Fibroblast of lung (primary cell): ENCODE measurements at regions not wholly inside any gene's neighbourhood (a gene's known extent, or its start where the extent isn't known, plus 50 kb on each side); places are given as distances from the start of the nearest gene placed in this dataset.
A peak's percentile ranks its signal among the peaks of the same experiment; 100 is the strongest.

Source experiments
- DNase-seq, 2 donors: peaks; one replicate each; pipeline versions ENCODE4 v3.0.0 to v3.0.0-alpha.2; 2010; ENCODE audit warnings: low read depth in 2 of 2
- H2AFZ ChIP-seq: 2 replicates; pipeline ENCODE4 v1.5.1; 2012; ENCODE audit warnings: low read length, control low read depth, inconsistent platforms
- H3K27ac ChIP-seq: 2 replicates; pipeline ENCODE4 v1.5.1; 2011; ENCODE audit warnings: low read length, control low read depth; ENCODE audit not compliant: insufficient read depth
- H3K27me3 ChIP-seq: 2 replicates; pipeline ENCODE4 v1.5.1; 2011; ENCODE audit warnings: mild to moderate bottlenecking, low read length; ENCODE audit not compliant: control insufficient read depth, insufficient read depth
- H3K36me3 ChIP-seq: 2 replicates; pipeline ENCODE4 v1.5.1; 2011; ENCODE audit warnings: low read length; ENCODE audit not compliant: control insufficient read depth, insufficient read depth
- H3K4me1 ChIP-seq: 2 replicates; pipeline ENCODE4 v1.5.1; 2011; ENCODE audit warnings: low read length; ENCODE audit not compliant: control insufficient read depth, insufficient read depth; ENCODE audit errors: extremely low read depth
- H3K4me2 ChIP-seq: 2 replicates; pipeline ENCODE4 v1.5.1; 2011; ENCODE audit warnings: low read length, control low read depth; ENCODE audit not compliant: insufficient read depth; ENCODE audit errors: extremely low read depth
- H3K4me3 ChIP-seq, 4 experiments: fragments of 200-600 bp in 1 of 4; sonication (generic) in 1 of 4; replicated peaks in 1 of 4; 2 replicates each; pipeline ENCODE4 v1.5.1; 2011 to 2016; ENCODE audit warnings: low read length in 4 of 4, low read depth in 3 of 4, mild to moderate bottlenecking in 3 of 4, control low read depth in 2 of 4, inconsistent platforms in 1 of 4, mixed read lengths in 1 of 4; ENCODE audit not compliant: insufficient read depth in 1 of 4; ENCODE audit errors: control extremely low read depth in 1 of 4
- H3K79me2 ChIP-seq: 2 replicates; pipeline ENCODE4 v1.5.1; 2012; ENCODE audit warnings: mild to moderate bottlenecking, low read length, inconsistent platforms; ENCODE audit not compliant: control insufficient read depth, insufficient read depth
- H3K9ac ChIP-seq: 2 replicates; pipeline ENCODE4 v1.5.1; 2011; ENCODE audit warnings: mild to moderate bottlenecking, low read length, control low read depth; ENCODE audit not compliant: insufficient read depth
- H3K9me3 ChIP-seq: 2 replicates; pipeline ENCODE4 v1.5.1; 2012; ENCODE audit warnings: low read depth, low read length; ENCODE audit not compliant: control insufficient read depth, insufficient read depth
- H4K20me1 ChIP-seq: 2 replicates; pipeline ENCODE4 v1.5.1; 2011; ENCODE audit warnings: low read length; ENCODE audit not compliant: control insufficient read depth, insufficient read depth; ENCODE audit errors: extremely low read depth
- EZH2 ChIP-seq: IDR thresholded peaks from 2 replicates; pipeline ENCODE4 v1.5.1; 2012; ENCODE audit warnings: low read length, control low read depth, mild to moderate bottlenecking; ENCODE audit errors: missing control alignments
- TF ChIP-seq, protein P1 (sequence below), 2 donors: IDR thresholded peaks in 1 of 2; conservative IDR thresholded peaks in 1 of 2; 1 replicate in 1 of 2; 2 replicates in 1 of 2; pipeline ENCODE4 v1.5.1; 2011 to 2012; ENCODE audit warnings: low read length in 2 of 2, control low read depth in 1 of 2, inconsistent platforms in 1 of 2, low read depth in 1 of 2, mild to moderate bottlenecking in 1 of 2

DNA sequence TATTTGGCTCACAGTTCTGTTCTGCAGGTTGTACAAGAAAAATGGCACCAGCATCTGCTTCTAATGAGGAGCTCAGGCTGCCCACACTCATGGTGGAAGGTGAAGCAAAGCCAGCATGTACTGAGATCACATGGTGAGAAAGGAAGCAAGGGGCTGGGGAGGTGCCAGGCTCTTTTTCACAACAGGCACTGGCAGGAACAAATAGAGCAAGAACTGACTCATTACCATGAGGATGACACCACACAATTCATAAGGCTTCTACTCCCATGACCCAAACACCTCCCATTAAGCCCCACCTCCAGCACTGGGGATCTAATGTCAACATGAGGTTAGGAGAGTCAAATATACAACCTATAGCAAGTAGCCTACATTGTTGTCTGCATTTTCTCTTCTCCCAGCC lies 522.6 kb downstream of the RFC3 start:
- Histone ChIP-seq H3K4me3 (no peak overlapping the region), H2AFZ (no peak overlapping the region), H3K9ac (no peak overlapping the region), H3K79me2 (no peaks in the 10 kb centered on the region), H3K36me3 (no peaks in the 10 kb centered on the region), H3K4me1 (no peaks in the 10 kb centered on the region), H3K4me2 (no peak overlapping the region), H4K20me1 (no peaks in the 10 kb centered on the region), H3K27me3 (no peaks in the 10 kb centered on the region), H3K27ac (no peak overlapping the region), H3K9me3 (no peaks in the 10 kb centered on the region)
- TF ChIP-seq, protein P1, sequence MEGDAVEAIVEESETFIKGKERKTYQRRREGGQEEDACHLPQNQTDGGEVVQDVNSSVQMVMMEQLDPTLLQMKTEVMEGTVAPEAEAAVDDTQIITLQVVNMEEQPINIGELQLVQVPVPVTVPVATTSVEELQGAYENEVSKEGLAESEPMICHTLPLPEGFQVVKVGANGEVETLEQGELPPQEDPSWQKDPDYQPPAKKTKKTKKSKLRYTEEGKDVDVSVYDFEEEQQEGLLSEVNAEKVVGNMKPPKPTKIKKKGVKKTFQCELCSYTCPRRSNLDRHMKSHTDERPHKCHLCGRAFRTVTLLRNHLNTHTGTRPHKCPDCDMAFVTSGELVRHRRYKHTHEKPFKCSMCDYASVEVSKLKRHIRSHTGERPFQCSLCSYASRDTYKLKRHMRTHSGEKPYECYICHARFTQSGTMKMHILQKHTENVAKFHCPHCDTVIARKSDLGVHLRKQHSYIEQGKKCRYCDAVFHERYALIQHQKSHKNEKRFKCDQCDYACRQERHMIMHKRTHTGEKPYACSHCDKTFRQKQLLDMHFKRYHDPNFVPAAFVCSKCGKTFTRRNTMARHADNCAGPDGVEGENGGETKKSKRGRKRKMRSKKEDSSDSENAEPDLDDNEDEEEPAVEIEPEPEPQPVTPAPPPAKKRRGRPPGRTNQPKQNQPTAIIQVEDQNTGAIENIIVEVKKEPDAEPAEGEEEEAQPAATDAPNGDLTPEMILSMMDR (conservative IDR thresholded peaks at IDR 0.05 in 1 of 2, IDR thresholded peaks at IDR 0.05 in 1 of 2; ENCODE audit: low read depth in 1 of 2, low read length in 2 of 2): no peak
- TF ChIP-seq EZH2: no peak
- peak; percentile 30 to 47 for DNase-seq

DNA sequence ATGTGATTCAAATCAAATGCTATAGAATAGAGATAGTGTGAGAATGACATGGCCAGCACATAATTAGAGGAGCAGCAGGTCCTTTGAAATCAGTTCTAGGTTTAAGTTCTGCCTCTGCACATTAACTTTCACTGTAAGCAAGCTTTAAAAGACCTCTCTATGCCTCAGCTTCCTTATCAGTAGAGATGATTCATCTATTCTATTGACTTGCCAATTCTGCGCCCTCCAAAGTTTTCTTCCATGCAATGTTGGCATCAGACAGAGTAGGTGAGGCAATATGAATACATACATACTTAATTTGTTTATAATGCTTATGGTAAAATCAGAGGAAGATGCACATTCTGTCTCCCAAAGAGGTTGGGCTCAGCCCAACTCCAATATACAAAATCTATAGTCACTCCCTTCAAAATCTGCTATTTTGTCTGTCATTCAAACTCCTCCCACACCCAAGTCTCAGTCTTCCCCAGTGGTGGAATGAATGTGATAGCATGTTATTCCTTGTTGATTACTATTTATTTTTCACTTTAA lies 525.5 kb downstream of the RFC3 start:
- no peak overlapping the region for H2AFZ ChIP-seq
- no peak overlapping the region for H3K4me3 ChIP-seq
- H4K20me1 ChIP-seq: no peaks in the 10 kb centered on the region
- no peaks in the 10 kb centered on the region for H3K9me3 ChIP-seq
- no peaks in the 10 kb centered on the region for H3K36me3 ChIP-seq
- H3K27me3 ChIP-seq: no peaks in the 10 kb centered on the region
- no peaks in the 10 kb centered on the region for H3K79me2 ChIP-seq
- H3K27ac ChIP-seq: no peak overlapping the region
- DNase-seq: peak in 1 of 2 donors; percentile 65
- no peak overlapping the region for H3K9ac ChIP-seq
- H3K4me2 ChIP-seq: no peak overlapping the region
- TF ChIP-seq, protein P1 (conservative IDR thresholded peaks at IDR 0.05 in 1 of 2, IDR thresholded peaks at IDR 0.05 in 1 of 2; ENCODE audit: low read depth in 1 of 2, low read length in 2 of 2): no peak
- no peak for TF ChIP-seq EZH2
- H3K4me1 ChIP-seq: no peaks in the 10 kb centered on the region

DNA sequence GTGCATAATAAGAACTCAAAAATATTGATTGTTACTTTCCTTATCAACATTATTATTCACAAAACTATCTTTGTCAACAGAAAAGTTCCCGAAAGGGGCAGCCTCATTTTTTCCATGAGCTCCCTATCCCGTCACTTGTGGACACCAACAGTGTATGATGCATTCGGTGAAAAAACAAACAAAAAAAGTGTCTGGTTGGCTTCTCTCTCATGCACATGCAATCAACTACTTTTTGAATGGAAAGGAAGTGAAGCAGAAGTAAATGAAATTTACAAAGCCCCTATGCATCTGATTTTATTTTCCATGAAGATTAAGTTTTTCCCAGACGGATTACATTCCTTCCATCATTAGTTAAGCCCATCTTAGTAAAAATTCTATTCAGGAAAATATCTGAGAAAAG lies 526.9 kb downstream of the RFC3 start:
- TF ChIP-seq, protein P1 (conservative IDR thresholded peaks at IDR 0.05 in 1 of 2, IDR thresholded peaks at IDR 0.05 in 1 of 2; ENCODE audit: low read depth in 1 of 2, low read length in 2 of 2): no peak
- no peak for TF ChIP-seq EZH2
- DNase-seq: peak in 1 of 2 donors; percentile 31
- Histone ChIP-seq H2AFZ (no peak overlapping the region), H3K36me3 (no peaks in the 10 kb centered on the region), H3K4me3 (no peak overlapping the region), H4K20me1 (no peaks in the 10 kb centered on the region), H3K9ac (no peak overlapping the region), H3K79me2 (no peaks in the 10 kb centered on the region), H3K27me3 (no peaks in the 10 kb centered on the region), H3K4me1 (peaks cover 3% of the 10 kb centered on the region), H3K27ac (no peak overlapping the region), H3K4me2 (no peak overlapping the region), H3K9me3 (no peaks in the 10 kb centered on the region)
